GM19035 (cell line): ENCODE measurements at regions not wholly inside any gene's neighbourhood (a gene's known extent, or its start where the extent isn't known, plus 50 kb on each side); places are given as distances from the start of the nearest gene placed in this dataset.
"Not testable (repeated sequence)": the region's sequence is repeated elsewhere in the genome, so short reads cannot be mapped to it uniquely, and the experiment has no call there.

ENCODE experiments used
- ATAC-seq: cut with Tn5 transposase; IDR thresholded peaks from one replicate; pipeline ENCODE4 v1.9.1; 2021; ENCODE audit not compliant: unreplicated experiment

DNA sequence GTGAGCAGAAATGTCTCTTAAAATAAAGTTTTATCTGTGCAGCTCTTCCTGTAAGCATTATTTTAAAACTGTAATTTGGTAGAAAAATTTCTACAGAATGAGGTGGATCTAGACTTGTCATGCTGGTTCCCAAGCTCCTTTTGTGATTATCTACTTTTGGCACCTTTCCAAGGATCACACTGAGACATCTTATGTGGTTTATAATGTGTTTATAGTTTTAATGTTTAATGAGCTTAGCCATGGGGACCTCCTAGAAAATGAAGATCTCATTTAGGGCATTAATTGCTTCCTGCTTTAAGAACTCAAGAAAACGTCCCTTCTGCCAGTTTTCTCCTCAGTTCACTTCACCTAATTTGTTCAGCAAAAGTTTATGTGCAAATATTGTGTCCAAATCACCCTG, 468.4 kb downstream of the SUCLG1 start:
- ATAC-seq, result no peak

DNA sequence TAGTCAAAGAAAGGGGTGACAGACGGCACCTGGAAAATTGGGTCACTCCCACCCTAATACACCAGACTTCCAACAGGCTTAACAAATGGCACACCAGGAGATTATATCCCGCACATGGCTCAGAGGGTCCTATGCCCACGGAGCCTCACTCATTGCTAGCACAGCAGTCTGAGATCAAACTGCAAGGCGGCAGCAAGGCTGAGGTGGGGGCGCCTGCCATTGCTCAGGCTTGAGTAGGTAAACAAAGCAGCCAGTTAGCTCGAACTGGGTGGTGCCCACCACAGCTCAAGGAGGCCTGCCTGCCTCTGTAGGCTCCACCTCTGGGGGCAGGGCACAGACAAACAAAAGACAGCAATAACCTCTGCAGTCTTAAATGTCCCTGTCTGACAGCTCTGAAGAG, 482.5 kb downstream of the SUCLG1 start:
- ATAC-seq, result not testable (repeated sequence)

DNA sequence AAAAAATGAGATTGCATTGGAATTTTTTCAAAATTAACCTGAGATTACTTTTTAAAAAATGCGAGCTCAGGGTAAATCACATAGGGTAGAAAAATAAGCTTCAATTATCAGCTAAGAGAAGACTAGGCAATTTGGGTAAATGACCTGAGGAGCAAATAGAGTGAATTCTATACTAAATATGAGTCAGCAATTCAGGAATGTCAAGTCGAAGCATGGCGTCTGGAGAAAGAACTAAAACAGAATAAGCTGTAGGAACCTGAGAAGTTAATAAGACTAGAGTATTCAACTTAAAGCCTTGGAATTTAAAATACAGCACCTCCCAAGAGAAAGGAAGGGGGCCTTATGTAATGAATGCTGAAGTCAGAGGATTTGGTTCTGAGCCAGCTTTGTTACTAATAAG, 487.0 kb downstream of the SUCLG1 start:
- no peak for ATAC-seq

DNA sequence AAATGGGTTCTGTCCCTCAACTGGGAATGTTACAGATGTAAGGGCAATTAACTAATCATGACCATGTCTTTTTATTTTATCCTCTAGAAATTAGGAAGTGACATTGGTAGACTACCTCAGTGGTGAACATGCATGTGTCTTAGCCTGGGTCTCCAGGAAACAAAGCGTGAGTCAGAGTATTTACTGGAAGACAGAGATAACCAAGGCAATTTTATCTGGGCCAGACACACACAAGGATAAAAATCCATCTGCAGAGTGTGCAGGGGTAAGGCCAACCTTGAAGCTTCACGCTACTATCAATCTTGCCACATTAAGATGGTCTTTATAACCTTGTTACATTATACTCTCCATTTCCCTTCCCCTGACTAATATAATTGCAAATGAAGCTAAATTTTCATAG, 487.5 kb downstream of the SUCLG1 start:
- no peak for ATAC-seq

DNA sequence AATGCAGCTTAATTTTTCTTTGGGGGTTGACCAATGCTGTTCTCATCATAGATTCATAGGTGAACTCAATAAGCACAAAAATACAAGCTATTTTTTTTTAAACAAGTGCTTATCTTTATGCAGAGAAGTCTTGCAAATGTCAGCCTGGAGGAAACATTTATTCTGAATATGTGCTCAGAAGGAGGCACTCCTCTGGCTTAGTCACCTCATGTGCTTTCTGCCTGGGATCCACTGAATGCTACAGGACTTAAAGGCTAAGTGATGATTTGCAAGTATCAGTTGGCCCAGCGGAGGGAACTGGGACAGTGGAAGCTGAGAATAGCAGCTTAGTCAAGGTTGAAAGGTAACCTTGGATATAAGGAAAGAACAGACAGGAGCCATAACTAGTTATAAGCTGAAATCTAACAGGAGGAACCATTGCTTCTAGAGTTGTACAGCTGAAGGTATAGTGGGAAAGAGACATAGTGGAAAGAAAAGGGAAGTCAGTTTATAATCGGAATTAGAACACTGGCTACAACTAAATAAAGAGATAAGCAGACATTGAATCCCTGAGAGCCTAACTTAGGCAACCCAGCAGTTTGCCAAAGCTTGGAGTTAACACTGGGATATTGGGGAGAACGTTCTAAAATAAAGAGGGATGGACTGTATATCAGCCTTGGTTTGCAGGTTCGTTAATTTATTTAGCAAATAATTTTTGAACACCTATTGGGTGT, 488.7 kb downstream of the SUCLG1 start:
- ATAC-seq, result no peak

DNA sequence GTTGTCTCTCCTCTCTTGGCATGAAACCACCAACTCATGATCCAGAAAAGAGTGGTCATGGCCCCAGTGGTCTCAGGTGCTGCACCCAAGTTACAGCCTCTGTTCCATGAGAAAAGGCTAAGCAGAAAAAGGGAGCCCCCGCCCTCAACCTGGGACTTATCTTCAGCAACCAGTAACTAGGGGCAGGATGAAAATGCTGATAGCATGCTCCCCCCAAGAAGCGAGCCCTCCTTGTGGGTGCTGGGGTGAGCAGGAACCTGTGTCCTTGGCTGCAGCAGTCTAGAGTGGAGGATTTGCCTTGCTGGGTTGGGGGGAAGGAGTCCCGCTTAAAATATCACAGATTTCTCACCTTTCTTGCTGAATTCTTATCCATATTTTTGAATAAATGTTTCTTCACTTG, 490.0 kb downstream of the SUCLG1 start:
- ATAC-seq, result no peak

DNA sequence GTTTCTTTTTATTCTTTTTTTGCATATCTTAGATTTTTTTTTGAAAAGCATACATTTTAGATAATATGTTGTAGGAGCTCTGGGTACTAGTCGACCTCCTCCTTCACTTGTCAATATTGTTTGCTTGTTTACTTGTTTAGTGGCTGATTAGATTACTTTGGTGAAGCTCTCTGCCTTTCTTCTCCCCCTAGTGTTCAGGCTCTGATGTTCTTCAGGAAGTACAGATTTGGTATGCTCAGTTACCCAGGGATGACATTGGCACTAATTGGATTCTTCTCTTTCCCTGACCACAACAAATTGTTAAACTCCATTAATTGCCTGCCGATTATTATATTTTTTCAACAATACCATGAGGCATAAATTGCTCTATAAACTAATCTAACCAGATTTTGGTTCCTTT, 491.2 kb downstream of the SUCLG1 start:
- no peak for ATAC-seq

DNA sequence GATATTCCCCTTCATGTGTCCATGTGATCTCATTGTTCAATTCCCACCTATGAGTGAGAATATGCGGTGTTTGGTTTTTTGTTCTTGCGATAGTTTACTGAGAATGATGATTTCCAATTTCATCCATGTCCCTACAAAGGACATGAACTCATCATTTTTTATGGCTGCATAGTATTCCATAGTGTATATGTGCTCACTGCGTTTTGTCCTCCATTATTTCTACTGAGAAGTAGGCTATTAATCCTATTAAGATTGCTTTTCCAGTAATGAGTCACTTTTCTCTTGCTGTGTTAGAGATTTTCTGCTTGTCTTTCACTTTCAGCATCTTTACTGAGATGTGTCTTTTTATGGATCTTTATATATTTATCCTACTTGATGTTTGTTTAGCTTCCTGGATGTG, 492.1 kb downstream of the SUCLG1 start:
- not testable (repeated sequence) for ATAC-seq

DNA sequence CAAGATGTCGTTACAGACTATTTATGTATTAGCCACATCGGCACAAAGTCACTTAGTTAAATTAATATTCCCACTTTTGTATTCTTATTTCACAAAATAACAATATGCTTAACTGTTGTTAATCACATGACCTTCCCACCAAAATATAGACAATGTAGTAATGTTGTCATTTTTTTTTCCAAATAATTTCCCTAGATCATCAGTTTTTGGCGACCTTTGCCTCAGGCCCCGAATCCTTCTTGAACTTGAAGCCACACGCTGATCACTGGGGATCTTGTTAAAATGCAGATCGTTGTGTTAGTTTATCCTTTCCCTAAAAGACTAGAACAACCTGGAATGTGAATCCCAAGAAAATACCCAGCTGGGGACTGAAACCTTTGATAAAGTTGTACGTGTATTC, 497.6 kb downstream of the SUCLG1 start:
- ATAC-seq, result no peak

DNA sequence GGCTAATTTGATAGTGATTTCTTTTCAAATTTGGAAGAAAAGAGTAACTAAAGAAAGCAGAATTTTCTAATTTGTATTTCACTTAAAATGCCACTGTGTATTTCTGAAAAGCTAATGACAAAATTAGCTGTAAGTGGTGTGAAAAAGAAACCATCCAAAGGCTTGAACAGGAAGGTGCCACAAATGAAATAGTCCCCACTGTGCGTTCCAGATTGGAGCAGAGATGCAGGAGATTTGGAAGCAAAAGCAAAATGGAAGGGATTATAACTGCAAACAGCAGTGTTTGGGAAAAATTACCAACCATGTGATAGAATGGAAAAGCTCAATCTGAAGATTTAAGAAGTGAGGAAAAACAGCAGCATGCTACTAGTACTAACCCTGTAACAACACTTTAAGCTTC, 498.7 kb downstream of the SUCLG1 start:
- no peak for ATAC-seq

DNA sequence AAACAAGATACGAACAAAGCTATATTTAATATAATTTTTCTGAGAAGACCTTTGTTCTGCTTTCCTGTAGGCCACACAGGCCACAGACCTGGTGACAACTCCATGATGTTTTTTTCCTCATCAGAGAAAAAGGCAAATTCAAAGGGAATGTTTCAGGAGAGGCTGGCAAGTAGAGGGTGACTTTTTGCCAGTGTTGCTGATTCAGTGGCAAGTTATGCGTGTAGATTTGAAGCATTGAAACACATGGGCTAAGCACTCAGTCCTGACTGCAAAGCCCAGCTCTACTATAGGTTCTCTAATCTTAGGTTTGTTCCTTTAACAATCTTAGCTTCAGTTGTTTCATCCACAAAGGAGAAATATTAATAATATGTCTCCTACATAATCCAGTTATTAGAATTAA, 499.8 kb downstream of the SUCLG1 start:
- no peak for ATAC-seq

DNA sequence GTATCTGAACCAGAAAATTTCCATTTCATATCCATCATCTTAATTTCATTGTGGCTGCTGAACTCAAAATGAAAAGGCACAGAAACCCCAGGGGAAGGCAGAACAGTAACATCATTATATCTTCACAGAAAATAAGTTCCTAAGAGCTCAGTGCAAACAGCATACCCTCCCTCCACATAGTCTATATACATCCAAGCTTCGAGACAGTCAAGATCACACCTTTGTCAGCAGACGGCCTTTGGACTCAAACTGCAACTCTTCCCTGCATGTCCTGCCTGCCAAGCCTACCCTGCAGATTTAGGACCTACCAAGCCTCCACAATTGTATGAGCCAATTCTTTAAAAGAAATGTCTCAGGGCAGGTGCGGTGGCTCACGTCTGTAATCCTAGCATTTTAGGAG, 502.1 kb downstream of the SUCLG1 start:
- ATAC-seq, result no peak

DNA sequence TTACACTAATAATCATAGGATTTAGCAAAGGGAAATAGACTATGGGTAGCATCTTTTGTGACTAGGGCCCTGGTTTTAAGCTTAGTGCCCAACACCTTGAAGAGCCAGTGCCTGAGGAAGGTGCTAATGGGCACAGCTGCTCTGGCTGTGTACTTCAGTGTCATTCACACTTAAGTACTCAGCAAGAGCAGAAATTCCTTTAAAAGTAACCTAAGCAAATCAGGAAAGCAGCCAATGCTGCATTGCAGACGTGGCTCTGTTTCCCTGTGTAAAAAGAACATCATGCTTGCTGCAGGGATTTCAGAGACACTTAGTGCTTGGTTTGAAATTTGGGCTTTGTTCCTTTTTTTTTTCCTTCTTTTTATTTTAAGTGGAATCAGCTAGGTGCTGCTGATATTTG, 505.4 kb downstream of the SUCLG1 start:
- ATAC-seq, result no peak

DNA sequence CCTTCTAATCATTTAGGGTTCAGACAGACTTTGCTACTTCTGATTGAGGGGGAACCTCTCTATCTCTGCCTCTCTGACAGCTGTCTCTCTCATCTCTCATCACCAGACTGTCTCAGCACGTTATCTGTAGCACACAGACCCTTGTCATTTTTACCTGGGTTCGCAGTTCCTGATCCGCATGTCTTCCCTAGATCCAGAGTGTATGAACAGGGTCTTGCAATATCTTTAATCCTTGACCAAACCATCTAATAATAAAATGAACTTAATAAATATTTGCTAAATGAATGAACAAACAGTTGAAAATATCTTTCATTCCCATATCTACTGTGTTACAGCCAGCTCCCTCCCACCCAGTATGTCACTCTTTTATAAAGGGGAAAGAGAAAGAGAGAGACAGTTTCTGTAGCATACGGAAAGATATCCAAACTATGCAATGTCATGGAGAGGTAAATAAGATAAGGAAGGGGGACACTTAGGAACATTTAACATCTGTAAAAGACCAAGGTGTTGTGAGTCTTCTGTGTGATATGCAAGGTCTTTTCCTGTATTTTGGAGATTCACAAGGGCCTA, 507.6 kb downstream of the SUCLG1 start:
- no peak for ATAC-seq

DNA sequence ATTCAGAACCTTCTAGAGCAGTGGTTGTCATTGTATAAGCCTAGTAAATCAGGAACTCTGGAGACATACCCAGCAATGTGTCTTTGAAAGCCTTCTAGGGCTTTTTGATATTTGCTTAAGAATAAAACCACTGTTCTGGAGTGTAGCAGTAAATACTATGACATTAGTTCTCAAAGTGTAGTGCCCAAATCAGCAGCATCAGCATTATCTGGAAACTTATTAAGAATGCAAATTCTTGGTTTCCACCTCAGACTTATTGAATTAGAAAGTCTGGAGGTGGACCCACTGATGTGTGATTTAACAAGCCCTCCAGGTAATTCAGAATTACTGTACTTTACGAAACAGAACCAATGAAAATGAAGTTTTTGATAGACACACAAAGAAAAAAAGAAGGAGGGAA, 509.7 kb downstream of the SUCLG1 start:
- ATAC-seq, result no peak

DNA sequence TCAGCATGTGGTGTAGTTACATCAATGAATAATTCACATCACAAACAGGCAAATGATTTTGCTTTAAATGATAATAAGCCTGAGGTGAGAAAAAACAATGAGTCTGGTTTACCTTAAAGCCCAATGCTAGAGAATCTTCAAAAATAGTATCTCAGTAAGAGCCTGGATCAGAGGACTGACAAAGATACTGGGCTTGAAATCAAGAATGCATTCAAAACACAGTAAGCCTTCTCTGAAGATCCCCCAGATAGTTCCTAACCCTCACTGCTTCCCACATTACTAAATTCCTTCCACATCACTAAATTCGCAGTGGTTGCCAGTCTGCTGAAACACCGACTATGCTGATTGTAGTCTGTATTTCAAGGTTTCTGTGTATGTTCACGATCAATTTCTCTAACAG, 514.9 kb downstream of the SUCLG1 start:
- no peak for ATAC-seq

DNA sequence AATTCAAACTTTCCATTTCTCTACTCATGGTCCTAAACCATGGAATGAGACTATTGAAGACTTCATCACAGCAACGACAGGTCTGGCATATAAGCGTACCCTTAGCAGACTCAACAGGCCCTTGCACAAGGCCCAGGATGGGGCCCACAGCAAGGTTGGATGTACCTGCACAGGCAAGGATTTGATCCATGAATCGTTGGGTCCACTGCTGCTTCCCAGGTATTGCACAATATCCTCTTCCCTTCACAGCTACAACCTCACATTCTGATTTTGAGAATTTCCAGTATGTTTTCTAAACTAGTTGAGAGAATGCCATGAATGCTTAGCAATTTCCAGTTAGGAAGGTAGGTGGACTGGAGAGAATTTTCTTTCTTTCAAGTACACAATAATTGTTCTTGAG, 515.8 kb downstream of the SUCLG1 start:
- ATAC-seq, result no peak

DNA sequence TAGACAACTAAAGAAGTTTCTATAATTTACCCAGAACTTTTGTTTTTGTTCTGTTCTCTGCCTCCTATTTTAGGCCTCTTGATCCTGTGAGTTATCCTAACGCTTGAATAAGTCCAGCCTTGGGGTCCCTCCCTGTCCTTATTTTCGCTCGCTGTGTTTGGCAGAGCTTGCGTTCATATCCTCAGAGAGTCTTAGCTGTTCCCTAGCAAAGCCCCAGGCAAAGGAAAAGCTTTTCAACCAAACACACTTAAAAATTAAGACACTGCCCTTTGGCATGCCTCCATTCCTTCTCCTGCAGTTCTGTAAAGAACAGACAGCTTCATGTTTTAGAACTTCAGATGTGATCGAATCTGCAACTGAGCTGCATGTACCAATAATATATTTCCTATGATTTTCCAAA, 517.2 kb downstream of the SUCLG1 start:
- ATAC-seq, result no peak

DNA sequence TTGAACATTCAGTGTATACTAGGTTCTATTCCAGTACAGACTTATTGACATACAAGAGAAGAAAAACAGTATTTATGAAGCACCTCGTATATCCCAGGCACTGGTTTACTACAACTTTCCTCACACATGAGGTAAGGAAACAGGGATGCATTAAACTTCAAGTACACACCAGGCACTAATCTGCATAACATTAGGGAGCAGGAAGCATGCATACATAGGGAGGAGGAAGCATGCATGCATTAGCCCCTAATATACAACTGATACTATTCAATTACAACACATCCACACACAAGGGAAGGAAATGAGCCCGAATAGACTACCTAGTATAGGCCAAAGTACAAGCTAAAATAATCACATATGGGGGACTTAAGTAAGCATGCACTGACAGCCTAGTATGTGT, 525.3 kb downstream of the SUCLG1 start:
- ATAC-seq, result no peak

DNA sequence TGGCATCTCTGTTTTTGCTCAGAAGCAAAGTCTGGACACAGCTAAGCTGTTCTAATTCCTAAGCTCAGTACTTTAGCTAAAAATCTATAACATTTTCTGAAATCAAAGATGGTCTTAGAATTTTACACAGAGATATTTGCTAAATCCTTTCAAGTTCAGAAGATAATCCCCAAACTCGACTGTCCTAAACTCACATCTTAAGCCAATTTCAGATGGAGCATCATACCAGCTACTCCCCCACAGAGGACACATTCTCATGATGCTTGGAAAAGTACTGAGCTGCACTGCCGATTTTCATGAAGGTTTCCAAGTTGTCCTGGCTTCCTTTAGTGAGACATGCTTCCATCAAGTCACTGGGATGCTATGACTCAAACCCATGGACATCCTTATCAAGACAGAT, 535.5 kb downstream of the SUCLG1 start:
- no peak for ATAC-seq

DNA sequence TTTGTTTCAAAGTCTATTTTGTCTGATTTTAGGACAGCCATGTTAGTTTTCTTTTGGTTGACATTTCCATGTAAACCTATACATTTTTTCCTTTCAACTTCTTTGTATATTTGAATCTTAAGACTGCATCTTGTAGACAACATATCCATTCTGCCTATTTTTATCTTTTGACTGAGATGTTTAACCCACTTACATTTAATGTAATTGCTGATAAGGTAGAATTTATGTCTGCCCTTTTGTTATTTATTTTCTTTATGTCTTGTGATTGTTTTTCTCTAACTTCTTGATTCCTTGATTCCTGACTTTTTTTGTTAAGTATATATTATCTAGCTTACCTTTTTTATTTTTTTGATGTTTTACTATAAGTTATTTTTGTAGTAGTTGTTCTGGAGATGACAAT, 542.5 kb downstream of the SUCLG1 start:
- ATAC-seq, result no peak

DNA sequence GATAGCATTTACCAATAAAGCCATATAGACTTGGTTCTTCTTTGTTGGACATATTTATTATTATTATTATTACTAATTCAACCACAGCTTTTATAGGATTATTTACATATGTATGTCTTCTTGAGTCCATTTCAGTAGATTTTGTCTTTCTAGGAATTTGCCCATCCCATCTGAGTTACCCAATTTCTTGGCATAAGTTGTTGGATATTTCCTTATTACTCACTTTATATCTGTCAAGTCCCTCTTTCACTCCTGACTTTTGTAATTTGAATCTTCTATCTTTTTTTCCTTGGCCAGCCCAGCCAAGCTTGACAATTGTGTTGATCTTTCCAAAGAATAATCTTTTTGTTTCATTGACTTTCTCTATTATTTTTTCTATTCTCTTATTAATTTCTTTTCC, 543.7 kb downstream of the SUCLG1 start:
- no peak for ATAC-seq

DNA sequence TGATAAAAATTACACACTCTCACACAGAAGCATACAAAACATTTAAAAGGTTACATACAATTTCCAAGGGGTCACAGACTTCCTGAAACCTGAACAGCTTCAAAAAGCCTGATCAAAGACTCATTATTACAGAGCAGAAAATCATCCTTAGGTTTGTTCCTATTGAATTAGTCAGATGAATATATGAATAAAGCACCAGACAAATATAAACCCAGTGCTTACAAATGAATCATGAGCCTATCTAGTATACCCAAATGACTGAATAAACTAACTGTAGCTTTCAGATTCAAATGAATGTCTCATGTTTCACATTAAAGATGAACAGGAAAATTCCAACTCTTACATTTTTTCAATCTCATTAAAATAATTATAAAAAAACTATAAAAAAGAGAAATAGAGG, 550.3 kb downstream of the SUCLG1 start:
- no peak for ATAC-seq
